GM12864 (cell line): ENCODE measurements at regions not wholly inside any gene's neighbourhood (a gene's known extent, or its start where the extent isn't known, plus 50 kb on each side); places are given as distances from the start of the nearest gene placed in this dataset.
"Not testable (repeated sequence)": the region's sequence is repeated elsewhere in the genome, so short reads cannot be mapped to it uniquely, and the experiment has no call there.

Experiments used
- DNase-seq: peaks from one replicate; pipeline ENCODE4 v3.0.0-alpha.2; 2011; ENCODE audit warnings: low read depth
- H3K4me3 ChIP-seq: 2 replicates; pipeline ENCODE4 v1.5.1; 2011; ENCODE audit warnings: mild to moderate bottlenecking, low read depth, low read length, control low read depth
- TF ChIP-seq, protein P1 (sequence below): IDR thresholded peaks from 2 replicates; pipeline ENCODE4 v1.5.1; 2011; ENCODE audit warnings: low read depth, mild to moderate bottlenecking, moderate library complexity, low read length, control low read depth, inconsistent platforms; ENCODE audit errors: missing control alignments

DNA sequence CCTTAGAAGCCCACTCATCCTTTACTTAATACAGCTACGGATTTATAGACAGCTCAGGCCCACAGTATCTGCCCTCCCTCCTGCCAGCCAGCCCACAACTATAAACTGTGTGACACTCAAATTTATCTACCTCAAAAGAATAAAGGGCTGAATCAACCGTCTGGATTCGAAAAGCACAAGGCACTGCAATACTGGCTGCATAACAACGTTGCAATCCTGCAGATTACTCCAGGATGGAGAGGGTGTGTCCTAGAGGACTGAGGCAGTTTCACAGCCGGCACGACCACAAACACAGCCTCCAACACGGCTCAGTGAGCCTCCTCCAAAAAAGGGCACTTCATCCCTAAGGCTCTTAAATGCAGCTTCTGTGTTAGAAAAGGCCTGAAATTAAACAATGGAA, 138.3 kb upstream of the EFCAB3 start:
- not testable (repeated sequence) for DNase-seq, H3K4me3 ChIP-seq

DNA sequence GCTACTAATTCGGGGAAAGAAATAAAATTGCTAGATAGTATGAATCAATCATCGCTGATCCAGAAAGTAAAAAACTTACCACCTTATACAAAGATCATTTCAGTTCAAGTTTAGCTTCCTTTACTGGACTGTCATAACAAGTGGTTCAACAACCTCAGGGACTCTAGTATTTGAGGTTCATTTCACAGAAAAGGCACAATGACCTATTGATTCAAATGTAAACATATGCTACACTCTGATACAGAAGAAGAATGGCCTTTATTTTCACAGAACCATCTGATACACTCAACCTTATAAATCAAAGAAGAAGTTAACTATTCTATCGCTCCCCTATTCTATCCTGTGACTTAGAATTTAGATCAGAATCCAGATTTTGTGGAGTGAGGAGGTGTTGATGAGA, 140.8 kb upstream of the EFCAB3 start:
- DNase-seq, H3K4me3 ChIP-seq: not testable (repeated sequence)

DNA sequence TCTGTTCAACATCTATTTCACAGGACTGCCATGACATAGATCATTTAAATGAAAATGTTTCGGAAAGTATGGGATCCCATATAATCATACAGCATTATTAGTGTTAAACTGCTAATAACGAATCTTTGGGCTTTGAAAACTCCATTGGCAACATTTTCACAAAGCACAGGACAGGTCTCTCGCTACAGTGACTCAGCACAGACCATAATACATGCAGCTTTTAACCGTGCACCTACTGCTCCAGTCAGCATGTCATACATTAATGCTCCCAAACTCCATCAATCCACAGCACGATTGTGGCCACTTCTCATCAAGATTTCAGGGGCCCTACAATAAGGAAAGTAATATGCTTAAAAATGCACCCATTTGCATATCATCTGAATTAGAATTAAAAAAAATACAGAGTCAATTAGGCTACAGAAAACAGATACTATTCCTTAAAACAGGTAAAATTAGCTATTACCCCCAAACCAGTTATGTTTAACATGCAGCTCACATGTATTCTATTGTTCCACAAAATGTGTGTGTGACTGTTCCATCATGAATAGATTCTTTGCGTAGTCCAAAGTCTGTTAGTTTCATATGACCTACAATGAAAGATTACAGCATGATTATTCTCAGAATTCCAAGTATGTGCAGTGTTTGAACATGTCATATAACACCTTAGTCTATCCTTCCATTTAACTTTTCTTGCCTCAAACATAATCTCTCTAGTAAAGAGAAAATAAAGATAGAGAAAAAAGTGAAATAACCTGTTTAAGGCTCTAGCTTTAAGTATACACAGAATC, 141.6 kb upstream of the EFCAB3 start:
- not testable (repeated sequence) for DNase-seq

DNA sequence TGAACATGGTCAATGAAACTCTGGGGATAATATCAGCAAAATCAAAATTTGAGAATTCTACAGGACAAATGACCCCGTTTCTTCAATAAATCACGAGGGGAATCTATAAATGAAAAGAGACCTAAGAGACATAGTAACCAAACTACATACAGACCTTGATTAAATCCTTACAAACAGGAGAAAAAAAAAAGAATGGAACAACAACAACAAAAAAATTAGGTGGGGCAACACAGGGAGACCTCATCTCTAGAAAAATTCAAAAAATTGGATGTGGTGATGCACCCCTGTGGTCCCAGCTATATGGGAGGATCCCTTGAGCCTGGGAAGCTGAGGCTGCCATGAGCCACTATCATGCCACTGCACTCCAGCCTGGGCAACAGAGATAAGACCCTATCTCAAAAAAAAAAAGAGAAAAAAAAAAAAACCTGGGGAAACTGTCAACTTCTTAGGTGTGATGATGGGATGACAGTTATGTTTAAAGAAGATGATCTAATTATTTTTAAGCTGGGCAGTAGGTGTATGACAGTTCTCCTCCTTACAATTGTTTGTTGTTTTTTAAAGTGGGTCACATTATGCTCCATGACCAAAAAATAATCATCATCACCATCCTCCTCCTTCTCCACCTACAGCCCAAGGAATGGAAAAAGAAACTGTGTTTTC, 146.4 kb upstream of the EFCAB3 start:
- not testable (repeated sequence) for DNase-seq, H3K4me3 ChIP-seq

More for the DNA sequence above, 141.6 kb upstream of the EFCAB3 start:
- H3K4me3 ChIP-seq = not testable (repeated sequence)

DNA sequence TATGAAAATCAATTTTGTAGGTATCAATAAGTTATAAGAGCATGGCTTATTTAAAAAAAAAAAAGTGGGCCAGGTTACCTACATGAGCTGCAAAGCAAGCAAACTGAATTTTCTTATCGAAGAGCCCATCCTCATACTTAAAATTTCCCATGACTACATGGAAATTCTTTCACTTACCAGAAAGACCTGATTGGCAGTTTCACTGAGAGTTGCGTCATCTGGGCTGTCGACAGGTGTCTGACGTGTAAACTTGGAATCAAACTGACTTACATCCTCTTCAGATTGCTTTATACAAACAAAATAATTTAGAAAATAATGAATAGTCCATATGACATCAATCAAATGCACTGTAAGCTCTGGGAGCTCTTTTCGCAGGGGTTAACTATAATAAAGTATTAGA, 149.1 kb upstream of the EFCAB3 start:
- not testable (repeated sequence) for DNase-seq, H3K4me3 ChIP-seq

DNA sequence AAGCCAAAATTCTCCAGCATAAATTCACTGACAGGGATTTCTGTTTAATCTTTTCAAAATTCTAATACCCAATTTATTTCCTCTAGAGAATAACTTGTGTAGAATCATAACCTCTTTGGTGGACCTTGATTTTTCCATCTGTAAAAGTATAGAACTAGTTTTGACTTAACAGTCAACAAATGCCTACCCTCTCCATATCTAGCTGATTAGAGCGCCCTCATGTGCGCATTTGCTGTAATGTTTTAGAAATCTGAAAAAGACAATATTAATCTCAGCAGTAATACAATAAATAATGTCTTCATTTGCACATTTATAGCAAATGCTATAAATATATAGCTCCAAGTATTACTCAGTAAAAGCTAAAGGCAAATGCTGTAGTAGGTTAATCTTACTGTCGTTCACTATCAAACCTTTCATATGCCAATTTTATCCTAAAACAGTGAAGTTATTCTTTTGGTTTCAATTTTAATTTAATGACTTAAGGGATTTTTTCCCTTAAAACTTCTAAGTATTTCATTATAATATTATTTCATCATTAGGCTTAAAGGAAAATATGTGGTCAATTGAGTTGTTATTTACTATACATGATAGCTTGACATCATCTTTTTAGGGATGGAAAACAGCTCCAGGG, 153.6 kb upstream of the EFCAB3 start:
- not testable (repeated sequence) for DNase-seq, H3K4me3 ChIP-seq

DNA sequence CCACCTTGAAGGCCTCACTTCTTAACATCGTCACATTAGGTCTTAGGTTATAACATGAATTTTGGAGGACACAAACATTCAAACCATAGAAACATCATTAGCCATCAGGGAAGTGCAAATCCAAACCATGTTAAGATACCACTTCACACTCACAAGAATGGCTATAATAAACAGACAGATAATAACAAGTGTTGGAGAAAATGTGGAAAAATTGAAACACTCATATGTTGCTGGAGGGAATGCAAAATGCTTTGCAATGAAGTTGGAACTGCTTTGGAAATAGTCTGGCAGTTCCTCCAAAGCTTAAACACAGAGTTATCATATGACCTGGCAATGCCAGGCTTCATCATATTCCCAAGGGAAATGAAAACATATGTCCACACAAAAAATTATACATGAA, 156.8 kb upstream of the EFCAB3 start:
- not testable (repeated sequence) for DNase-seq, H3K4me3 ChIP-seq

DNA sequence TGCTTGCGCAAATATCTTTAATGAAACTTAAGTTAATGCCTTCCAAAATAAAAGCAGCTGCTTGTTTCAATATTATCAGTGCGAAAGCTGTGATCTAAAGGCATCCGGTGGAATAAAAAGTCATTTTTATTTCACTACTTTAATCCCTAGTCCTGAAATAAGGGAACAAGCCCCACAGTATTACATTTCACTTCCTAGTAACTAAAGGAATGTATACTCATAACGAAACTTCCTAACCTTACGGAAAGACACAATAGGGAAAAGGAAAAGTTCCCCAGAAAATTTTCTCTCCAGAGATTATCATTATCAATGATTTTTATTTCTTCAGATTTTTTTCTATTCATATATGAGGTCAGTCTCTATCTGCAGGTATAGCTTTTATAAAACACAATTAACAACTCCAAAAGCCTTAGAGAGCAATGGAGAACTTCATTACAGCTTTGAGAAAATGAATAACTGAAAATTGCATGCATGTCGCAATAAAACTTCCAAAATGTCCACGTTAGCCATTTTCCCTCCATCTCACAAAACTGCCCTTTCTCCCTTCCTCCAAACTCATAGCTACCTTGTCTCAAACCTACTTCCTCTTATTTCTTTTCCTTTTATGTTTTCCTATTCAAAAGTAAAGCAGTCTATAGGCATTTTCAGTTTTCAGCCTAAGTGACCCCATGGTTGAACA, 154.3 kb upstream of the MED13 start:
- TF ChIP-seq, protein P1, sequence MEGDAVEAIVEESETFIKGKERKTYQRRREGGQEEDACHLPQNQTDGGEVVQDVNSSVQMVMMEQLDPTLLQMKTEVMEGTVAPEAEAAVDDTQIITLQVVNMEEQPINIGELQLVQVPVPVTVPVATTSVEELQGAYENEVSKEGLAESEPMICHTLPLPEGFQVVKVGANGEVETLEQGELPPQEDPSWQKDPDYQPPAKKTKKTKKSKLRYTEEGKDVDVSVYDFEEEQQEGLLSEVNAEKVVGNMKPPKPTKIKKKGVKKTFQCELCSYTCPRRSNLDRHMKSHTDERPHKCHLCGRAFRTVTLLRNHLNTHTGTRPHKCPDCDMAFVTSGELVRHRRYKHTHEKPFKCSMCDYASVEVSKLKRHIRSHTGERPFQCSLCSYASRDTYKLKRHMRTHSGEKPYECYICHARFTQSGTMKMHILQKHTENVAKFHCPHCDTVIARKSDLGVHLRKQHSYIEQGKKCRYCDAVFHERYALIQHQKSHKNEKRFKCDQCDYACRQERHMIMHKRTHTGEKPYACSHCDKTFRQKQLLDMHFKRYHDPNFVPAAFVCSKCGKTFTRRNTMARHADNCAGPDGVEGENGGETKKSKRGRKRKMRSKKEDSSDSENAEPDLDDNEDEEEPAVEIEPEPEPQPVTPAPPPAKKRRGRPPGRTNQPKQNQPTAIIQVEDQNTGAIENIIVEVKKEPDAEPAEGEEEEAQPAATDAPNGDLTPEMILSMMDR = no peak
- no peak for DNase-seq
- H3K4me3 ChIP-seq = no peak overlapping the region

DNA sequence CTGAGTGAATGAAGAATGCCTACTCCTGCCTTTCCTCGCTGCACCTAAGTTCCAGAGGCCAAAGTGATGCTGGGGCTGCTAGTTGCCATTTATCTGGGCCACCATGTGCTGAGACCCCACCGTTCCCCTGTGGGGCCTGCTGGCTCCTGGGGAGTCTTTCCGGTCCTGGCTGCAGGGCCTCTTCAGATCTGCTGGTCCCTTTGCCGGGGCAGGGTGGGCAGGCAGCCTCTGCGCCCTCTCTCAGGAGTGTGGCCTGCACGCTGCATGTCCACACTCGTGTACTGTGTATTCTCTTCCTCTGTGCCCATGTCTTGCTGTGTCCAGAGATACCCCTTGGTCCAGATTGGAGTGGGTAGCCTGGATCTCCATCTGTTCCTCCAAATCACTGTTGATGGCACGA, 151.8 kb upstream of the MED13 start:
- TF ChIP-seq, protein P1 = no peak
- no peak overlapping the region for H3K4me3 ChIP-seq
- DNase-seq = no peak

DNA sequence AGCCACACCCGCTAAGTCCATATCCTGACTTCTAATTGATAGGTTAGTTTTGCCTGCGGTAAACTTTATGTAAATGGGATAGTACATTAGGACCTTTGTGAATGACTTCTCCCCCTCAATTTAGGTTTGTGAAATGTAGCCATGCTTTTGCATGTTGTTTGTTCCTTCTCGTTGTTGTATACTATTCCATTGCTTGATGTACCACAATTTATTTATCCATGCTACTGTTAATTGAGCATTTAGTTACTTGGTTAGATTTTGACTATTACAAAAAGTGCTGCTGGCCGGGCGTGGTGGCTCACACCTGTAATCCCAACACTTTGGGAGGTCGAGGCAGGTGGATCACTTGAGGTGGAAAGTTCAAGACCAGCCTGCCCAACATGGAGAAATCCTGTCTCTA, 150.8 kb upstream of the MED13 start:
- not testable (repeated sequence) for H3K4me3 ChIP-seq, DNase-seq

DNA sequence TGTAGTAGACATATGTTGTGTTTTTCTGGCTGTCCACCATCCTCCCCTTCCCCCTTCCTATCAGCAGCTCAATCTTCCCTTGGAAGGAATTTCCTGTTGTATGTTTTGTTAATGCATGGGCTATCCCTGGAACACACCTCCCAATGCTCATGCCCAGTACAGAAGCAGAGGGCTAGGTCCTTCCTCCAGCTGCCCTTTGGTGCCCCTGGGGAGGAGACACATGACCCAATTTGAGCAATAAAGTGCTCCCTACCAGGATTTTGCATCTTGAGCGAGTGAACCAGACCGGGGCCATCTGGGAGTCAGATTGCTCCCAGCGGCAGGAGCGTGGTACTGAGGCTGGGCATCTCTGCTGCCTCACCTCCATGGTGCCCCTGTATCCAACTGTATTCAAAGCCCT, 141.5 kb upstream of the MED13 start:
- TF ChIP-seq, protein P1 = no peak
- no peak for DNase-seq
- no peak overlapping the region for H3K4me3 ChIP-seq

DNA sequence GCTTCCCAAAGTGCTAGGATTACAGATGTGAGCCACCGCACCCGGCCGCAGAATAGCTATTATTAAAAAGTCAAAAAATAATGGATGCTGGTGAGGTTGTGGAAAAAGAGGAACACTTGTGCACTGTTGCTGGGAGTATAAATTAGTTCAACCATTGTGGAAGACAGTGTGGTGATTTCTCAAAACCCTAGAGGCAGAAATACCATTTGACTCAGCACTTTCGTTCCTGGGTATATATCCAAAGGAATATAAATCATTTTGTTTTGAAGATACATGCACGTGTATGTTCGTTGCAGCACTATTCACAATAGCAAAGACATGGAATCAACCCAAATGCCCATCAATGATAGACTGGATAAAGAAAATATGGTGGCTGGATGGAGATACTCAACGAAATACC, 132.1 kb upstream of the MED13 start:
- not testable (repeated sequence) for H3K4me3 ChIP-seq, DNase-seq

DNA sequence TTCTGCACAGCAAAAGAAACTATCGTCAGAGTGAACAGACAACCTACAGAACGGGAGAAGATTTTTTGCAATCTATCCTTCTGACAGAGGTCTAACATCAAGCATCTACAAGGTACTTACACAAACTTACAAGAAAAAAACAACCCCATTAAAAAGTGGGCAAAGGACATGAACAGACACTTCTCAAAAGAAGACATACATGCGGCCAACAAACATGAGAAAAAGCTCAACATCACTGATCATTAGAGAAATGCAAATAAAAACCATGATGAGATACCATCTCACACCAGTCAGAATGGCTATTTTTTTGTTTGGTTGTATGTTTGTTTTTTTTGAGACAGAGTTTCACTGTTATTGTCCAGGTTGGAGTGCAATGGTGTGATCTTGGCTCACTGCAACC, 131.5 kb upstream of the MED13 start:
- H3K4me3 ChIP-seq = not testable (repeated sequence)

More for the DNA sequence above, 131.5 kb upstream of the MED13 start:
- DNase-seq = not testable (repeated sequence)
